Testis (tissue), 2 donors: ENCODE measurements at regions not wholly inside any gene's neighbourhood (a gene's known extent, or its start where the extent isn't known, plus 50 kb on each side); places are given as distances from the start of the nearest gene placed in this dataset.

Experiments used
- CTCF ChIP-seq, 3 experiments: fragments of 450-650 bp in 2 of 3; fragments of 200-600 bp in 1 of 3; sonication (generic) in 1 of 3; IDR thresholded peaks; one replicate each; pipeline ENCODE4 v1.5.1; 2016 to 2019; ENCODE audit warnings: antibody characterized with exemption in 3 of 3, mild to moderate bottlenecking in 2 of 3, moderate library complexity in 1 of 3
- POLR2A ChIP-seq: fragments of 450-650 bp; IDR thresholded peaks from one replicate; pipeline ENCODE4 v1.6.1; 2017; ENCODE audit warnings: antibody characterized with exemption, mild to moderate bottlenecking, moderate library complexity

DNA sequence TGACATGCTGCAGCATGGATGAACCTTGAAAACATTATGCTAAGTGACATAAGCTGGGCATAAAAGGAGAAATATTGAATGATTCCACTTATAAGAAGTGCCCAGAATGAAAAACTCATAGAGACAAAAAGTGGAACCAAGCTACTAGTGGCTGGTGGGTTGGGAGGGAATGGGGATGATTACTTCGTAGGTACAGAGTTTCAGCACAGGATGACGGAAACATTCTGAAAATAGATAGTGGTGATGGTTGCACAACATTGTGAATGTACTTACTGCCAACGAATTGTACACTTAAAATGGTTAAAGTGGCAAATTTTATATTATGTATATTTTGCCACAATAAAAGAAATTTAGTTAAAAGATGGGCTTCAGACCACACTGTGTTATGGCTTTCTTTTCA lies 93.6 kb downstream of the RPLP1 start:
- TF ChIP-seq CTCF (IDR thresholded peaks at IDR 0.05): no peak
- TF ChIP-seq POLR2A: no peak
